Testis (tissue), 2 donors: ENCODE measurements at regions not wholly inside any gene's neighbourhood (a gene's known extent, or its start where the extent isn't known, plus 50 kb on each side); places are given as distances from the start of the nearest gene placed in this dataset.

Experiments
- POLR2A ChIP-seq: fragments of 450-650 bp; IDR thresholded peaks from one replicate; pipeline ENCODE4 v1.6.1; 2017; ENCODE audit warnings: antibody characterized with exemption, mild to moderate bottlenecking, moderate library complexity
- TF ChIP-seq, protein P1 (sequence below), 3 experiments: fragments of 450-650 bp in 2 of 3; fragments of 200-600 bp in 1 of 3; sonication (generic) in 1 of 3; IDR thresholded peaks; one replicate each; pipeline ENCODE4 v1.5.1; 2016 to 2019; ENCODE audit warnings: antibody characterized with exemption in 3 of 3, mild to moderate bottlenecking in 2 of 3, moderate library complexity in 1 of 3

GRCh38 chr6:169164986-169165385 is 88.7 kb downstream of the THBS2 start:
- TF ChIP-seq, protein P1, sequence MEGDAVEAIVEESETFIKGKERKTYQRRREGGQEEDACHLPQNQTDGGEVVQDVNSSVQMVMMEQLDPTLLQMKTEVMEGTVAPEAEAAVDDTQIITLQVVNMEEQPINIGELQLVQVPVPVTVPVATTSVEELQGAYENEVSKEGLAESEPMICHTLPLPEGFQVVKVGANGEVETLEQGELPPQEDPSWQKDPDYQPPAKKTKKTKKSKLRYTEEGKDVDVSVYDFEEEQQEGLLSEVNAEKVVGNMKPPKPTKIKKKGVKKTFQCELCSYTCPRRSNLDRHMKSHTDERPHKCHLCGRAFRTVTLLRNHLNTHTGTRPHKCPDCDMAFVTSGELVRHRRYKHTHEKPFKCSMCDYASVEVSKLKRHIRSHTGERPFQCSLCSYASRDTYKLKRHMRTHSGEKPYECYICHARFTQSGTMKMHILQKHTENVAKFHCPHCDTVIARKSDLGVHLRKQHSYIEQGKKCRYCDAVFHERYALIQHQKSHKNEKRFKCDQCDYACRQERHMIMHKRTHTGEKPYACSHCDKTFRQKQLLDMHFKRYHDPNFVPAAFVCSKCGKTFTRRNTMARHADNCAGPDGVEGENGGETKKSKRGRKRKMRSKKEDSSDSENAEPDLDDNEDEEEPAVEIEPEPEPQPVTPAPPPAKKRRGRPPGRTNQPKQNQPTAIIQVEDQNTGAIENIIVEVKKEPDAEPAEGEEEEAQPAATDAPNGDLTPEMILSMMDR (IDR thresholded peaks at IDR 0.05) = no peak
- TF ChIP-seq POLR2A = no peak
